MM.1S (cell line): ENCODE measurements at regions not wholly inside any gene's neighbourhood (a gene's known extent, or its start where the extent isn't known, plus 50 kb on each side); places are given as distances from the start of the nearest gene placed in this dataset.

Experiments
- DNase-seq: peaks from one replicate; pipeline ENCODE4 v3.0.0-alpha.2; 2015
- H2AFZ ChIP-seq: fragments of 300-600 bp; sonication (generic); 2 replicates; pipeline ENCODE4 v1.6.0; 2016; ENCODE audit warnings: antibody characterized with exemption, low read length
- H3F3A ChIP-seq: fragments of 300-600 bp; sonication (generic); 2 replicates; pipeline ENCODE4 v1.6.1; 2016; ENCODE audit warnings: mild to moderate bottlenecking, antibody characterized with exemption, low read length, moderate library complexity, mixed read lengths; ENCODE audit not compliant: insufficient read depth
- H3K27ac ChIP-seq: fragments of 300-600 bp; sonication (generic); 2 replicates; pipeline ENCODE4 v1.5.1; 2016; ENCODE audit warnings: mild to moderate bottlenecking, low read length
- H3K27me3 ChIP-seq: fragments of 300-600 bp; sonication (generic); replicated peaks from 2 replicates; pipeline ENCODE4 v1.6.0; 2016; ENCODE audit warnings: low read length; ENCODE audit not compliant: insufficient read depth
- H3K36me3 ChIP-seq: fragments of 300-600 bp; sonication (generic); replicated peaks from 2 replicates; pipeline ENCODE4 v1.6.1; 2016; ENCODE audit warnings: mild to moderate bottlenecking, low read length, mixed read lengths; ENCODE audit not compliant: insufficient read depth
- H3K4me1 ChIP-seq: fragments of 300-600 bp; sonication (generic); 2 replicates; pipeline ENCODE4 v1.6.1; 2016; ENCODE audit warnings: low read length, mixed read lengths
- H3K4me2 ChIP-seq: fragments of 300-600 bp; sonication (generic); 2 replicates; pipeline ENCODE4 v1.6.0; 2016; ENCODE audit warnings: low read depth, low read length
- H3K4me3 ChIP-seq: fragments of 300-600 bp; sonication (generic); 2 replicates; pipeline ENCODE4 v1.5.1; 2016; ENCODE audit warnings: low read length, mixed read lengths
- H3K79me2 ChIP-seq: fragments of 300-600 bp; sonication (generic); 2 replicates; pipeline ENCODE4 v1.6.1; 2016; ENCODE audit warnings: mixed run types, low read length, mixed read lengths
- H3K9ac ChIP-seq: fragments of 300-600 bp; sonication (generic); 2 replicates; pipeline ENCODE4 v1.6.1; 2016; ENCODE audit warnings: low read length, mixed read lengths
- H3K9me2 ChIP-seq: fragments of 300-600 bp; sonication (generic); replicated peaks from 2 replicates; pipeline ENCODE4 v1.6.1; 2016; ENCODE audit warnings: mild to moderate bottlenecking, low read length, mixed read lengths; ENCODE audit not compliant: insufficient read depth
- H3K9me3 ChIP-seq: fragments of 300-600 bp; sonication (generic); replicated peaks from 2 replicates; pipeline ENCODE4 v1.6.1; 2016; ENCODE audit warnings: mild to moderate bottlenecking, low read length, mixed read lengths; ENCODE audit not compliant: insufficient read depth
- H4K20me1 ChIP-seq: fragments of 300-600 bp; sonication (generic); 2 replicates; pipeline ENCODE4 v1.6.1; 2016; ENCODE audit warnings: mild to moderate bottlenecking, low read length, moderate library complexity, mixed read lengths; ENCODE audit not compliant: insufficient read depth
- CTCF ChIP-seq: fragments of 300-600 bp; sonication (generic); IDR thresholded peaks from 2 replicates; pipeline ENCODE4 v1.5.1; 2016; ENCODE audit warnings: antibody characterized with exemption, low read length, mixed read lengths
- EZH2 ChIP-seq: fragments of 300-600 bp; sonication (generic); optimal IDR thresholded peaks from 2 replicates; pipeline ENCODE3; 2017; ENCODE audit warnings: low read depth, mild to moderate bottlenecking, antibody characterized with exemption, low read length, mixed read lengths
- EZH2phosphoT487 ChIP-seq: fragments of 300-600 bp; sonication (generic); IDR thresholded peaks from 2 replicates; pipeline ENCODE4 v1.6.1; 2018; ENCODE audit warnings: antibody characterized with exemption, low read length

GRCh38 chr4:32394255-32394654 lies 1674.1 kb downstream of the PCDH7 start:
- no peak overlapping the region for H2AFZ ChIP-seq
- no peaks in the 10 kb centered on the region for H3K9me3 ChIP-seq
- H3K4me1 ChIP-seq, result no peaks in the 10 kb centered on the region
- TF ChIP-seq EZH2phosphoT487 (no peak), CTCF (no peak), EZH2 (no peak)
- no peaks in the 10 kb centered on the region for H3K27me3 ChIP-seq
- no peaks in the 10 kb centered on the region for H3F3A ChIP-seq
- H3K9ac ChIP-seq, result no peak overlapping the region
- no peaks in the 10 kb centered on the region for H3K9me2 ChIP-seq
- H3K27ac ChIP-seq, result no peak overlapping the region
- no peaks in the 10 kb centered on the region for H4K20me1 ChIP-seq
- no peak for DNase-seq
- no peak overlapping the region for H3K4me2 ChIP-seq
- H3K79me2 ChIP-seq, result no peaks in the 10 kb centered on the region
- no peak overlapping the region for H3K4me3 ChIP-seq
- no peaks in the 10 kb centered on the region for H3K36me3 ChIP-seq

GRCh38 chr4:32396507-32397070 lies 1676.4 kb downstream of the PCDH7 start:
- DNase-seq, result no peak
- H3K4me2 ChIP-seq, result no peak overlapping the region
- no peak overlapping the region for H3K9ac ChIP-seq
- H3K9me3 ChIP-seq, result no peaks in the 10 kb centered on the region
- no peaks in the 10 kb centered on the region for H3K9me2 ChIP-seq
- H2AFZ ChIP-seq, result no peak overlapping the region
- H4K20me1 ChIP-seq, result no peaks in the 10 kb centered on the region
- TF ChIP-seq EZH2, result no peak
- no peak for TF ChIP-seq EZH2phosphoT487
- TF ChIP-seq CTCF, result no peak
- no peaks in the 10 kb centered on the region for H3F3A ChIP-seq
- no peak overlapping the region for H3K27ac ChIP-seq
- no peak overlapping the region for H3K4me3 ChIP-seq
- no peaks in the 10 kb centered on the region for H3K27me3 ChIP-seq
- H3K4me1 ChIP-seq, result no peaks in the 10 kb centered on the region
- H3K36me3 ChIP-seq, result no peaks in the 10 kb centered on the region
- no peaks in the 10 kb centered on the region for H3K79me2 ChIP-seq

GRCh38 chr4:32400870-32401269 lies 1680.7 kb downstream of the PCDH7 start:
- H3K9me2 ChIP-seq, result no peaks in the 10 kb centered on the region
- H3K9me3 ChIP-seq, result no peaks in the 10 kb centered on the region
- H3K4me2 ChIP-seq, result no peak overlapping the region
- no peak overlapping the region for H3K27ac ChIP-seq
- TF ChIP-seq EZH2phosphoT487, result no peak
- TF ChIP-seq CTCF, result no peak
- TF ChIP-seq EZH2, result no peak
- no peak for DNase-seq
- no peaks in the 10 kb centered on the region for H3K36me3 ChIP-seq
- no peaks in the 10 kb centered on the region for H3K79me2 ChIP-seq
- H3F3A ChIP-seq, result no peaks in the 10 kb centered on the region
- no peak overlapping the region for H2AFZ ChIP-seq
- H3K4me1 ChIP-seq, result no peaks in the 10 kb centered on the region
- H3K27me3 ChIP-seq, result no peaks in the 10 kb centered on the region
- no peak overlapping the region for H3K9ac ChIP-seq
- H4K20me1 ChIP-seq, result no peaks in the 10 kb centered on the region
- no peak overlapping the region for H3K4me3 ChIP-seq
